GM12872 (cell line): ENCODE measurements at regions not wholly inside any gene's neighbourhood (a gene's known extent, or its start where the extent isn't known, plus 50 kb on each side); places are given as distances from the start of the nearest gene placed in this dataset.

ENCODE experiments used
- CTCF ChIP-seq: IDR thresholded peaks from 3 replicates; pipeline ENCODE4 v1.5.1; 2011; ENCODE audit warnings: low read depth, mild to moderate bottlenecking, low read length, moderate library complexity; ENCODE audit not compliant: insufficient read depth

- TF ChIP-seq CTCF, result no peak
These were observed 49.9 kb upstream of the TMPRSS2 start for GRCh38 chr21:41557884-41558283.
